ENCODE measurements at regions not wholly inside any gene's neighbourhood (a gene's known extent, or its start where the extent isn't known, plus 50 kb on each side); places are given as distances from the start of the nearest gene placed in this dataset.

DNA sequence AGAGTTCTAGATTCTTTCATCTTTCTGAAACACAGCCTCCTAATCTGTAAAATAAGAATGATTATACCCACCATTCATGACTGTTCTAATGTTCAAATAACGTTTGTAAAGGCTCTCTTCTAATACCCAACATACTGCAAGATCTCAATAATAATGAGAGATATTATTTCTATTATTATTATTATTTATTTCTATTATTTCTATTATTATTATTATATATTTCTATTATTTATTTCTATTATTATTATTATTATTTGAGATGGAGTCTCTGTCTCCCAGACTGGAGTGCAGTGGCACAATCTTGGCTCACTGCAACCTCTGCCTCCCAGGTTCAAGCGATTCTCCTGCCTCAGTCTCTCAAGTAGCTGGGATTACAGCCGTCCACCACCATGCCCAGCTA lies 395.5 kb downstream of the EFNB2 start:
- WGBS, 2 experiments (ENCODE audit: extremely low coverage in 1 of 2, insufficient coverage in 1 of 2, insufficient read length in 1 of 2, insufficient replicate concordance in 2 of 2, low coverage in 1 of 2, low lambda C conversion rate in 2 of 2, missing lambda C conversion rate in 1 of 2) = 88% methylated on average over 3 of the region's 3 CpGs; no CpG with 5 or more reads in 1 of the 2 experiments
- FAIRE-seq = no peak
- TF ChIP-seq MAFK (IDR thresholded peaks at IDR 0.05; ENCODE audit: low read depth, low read length) (no peak), PHF8 (conservative IDR thresholded peaks at IDR 0.05; ENCODE audit: low read depth, low read length) (no peak), SP1 (IDR thresholded peaks at IDR 0.05; ENCODE audit: low read depth, low read length) (no peak), TBP (IDR thresholded peaks at IDR 0.05; ENCODE audit: low read depth, low read length) (no peak), TAF7 (optimal IDR thresholded peaks at IDR 0.05; ENCODE audit: borderline replicate concordance, low read depth, low read length) (no peak), CEBPB (IDR thresholded peaks at IDR 0.05; ENCODE audit: low read depth, low read length) (no peak), GTF2F1 (IDR thresholded peaks at IDR 0.05; ENCODE audit: borderline replicate concordance, low read depth, low read length) (no peak), NRF1 (IDR thresholded peaks at IDR 0.05; ENCODE audit: low read depth, low read length) (no peak), YY1 (IDR thresholded peaks at IDR 0.05; ENCODE audit: low read depth, low read length) (no peak), HDAC6 (IDR thresholded peaks at IDR 0.05; ENCODE audit: low read depth, low read length) (no peak), CHD2 (IDR thresholded peaks at IDR 0.05; ENCODE audit: low read length) (no peak)
- TF ChIP-seq, protein P1, sequence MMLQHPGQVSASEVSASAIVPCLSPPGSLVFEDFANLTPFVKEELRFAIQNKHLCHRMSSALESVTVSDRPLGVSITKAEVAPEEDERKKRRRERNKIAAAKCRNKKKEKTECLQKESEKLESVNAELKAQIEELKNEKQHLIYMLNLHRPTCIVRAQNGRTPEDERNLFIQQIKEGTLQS (IDR thresholded peaks at IDR 0.05; ENCODE audit: insufficient read depth, low read depth, low read length) = no peak
- TF ChIP-seq, protein P2, sequence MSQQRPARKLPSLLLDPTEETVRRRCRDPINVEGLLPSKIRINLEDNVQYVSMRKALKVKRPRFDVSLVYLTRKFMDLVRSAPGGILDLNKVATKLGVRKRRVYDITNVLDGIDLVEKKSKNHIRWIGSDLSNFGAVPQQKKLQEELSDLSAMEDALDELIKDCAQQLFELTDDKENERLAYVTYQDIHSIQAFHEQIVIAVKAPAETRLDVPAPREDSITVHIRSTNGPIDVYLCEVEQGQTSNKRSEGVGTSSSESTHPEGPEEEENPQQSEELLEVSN (IDR thresholded peaks at IDR 0.05) = no peak

More for the DNA sequence above, 395.5 kb downstream of the EFNB2 start:
- H4K5ac ChIP-seq (ENCODE audit: insufficient read length, low read depth, low read length) = no peak overlapping the region
- no peak overlapping the region for H2BK20ac ChIP-seq (ENCODE audit: low read length)
- H3K79me1 ChIP-seq (ENCODE audit: low read depth, low read length) = no peaks in the 10 kb centered on the region
- H3K79me2 ChIP-seq (ENCODE audit: control insufficient read depth in 1 of 2, insufficient read depth in 2 of 2, low read length in 2 of 2) = no peaks in the 10 kb centered on the region
- H3K9me3 ChIP-seq (ENCODE audit: insufficient read depth in 2 of 2, low read depth in 1 of 2, low read length in 1 of 2) = no peaks in the 10 kb centered on the region
- no peak overlapping the region for H2AFZ ChIP-seq (ENCODE audit: low read length)
- ChIA-PET POLR2A (ENCODE audit: partially characterized antibody) (no interaction called here), CTCF (ENCODE audit: partially characterized antibody) (interaction anchor here (0.8 kb wide), 1 partner anchor 30 kb away, joined by 4 read pairs; no protein-coding TSS in a partner anchor)
- no peak overlapping the region for H4K8ac ChIP-seq (ENCODE audit: extremely low read depth, insufficient read depth, low read length)
- no peak overlapping the region for H3K27ac ChIP-seq (ENCODE audit: low read depth, low read length)
- no peak overlapping the region for H2BK120ac ChIP-seq (replicated peaks; ENCODE audit: low read depth, low read length)
- H3K23me2 ChIP-seq (ENCODE audit: low read depth, low read length) = no peaks in the 10 kb centered on the region
- no peak overlapping the region for H2BK12ac ChIP-seq (ENCODE audit: low read depth, low read length)
- no peak for DNase-seq (ENCODE audit: low read depth in 1 of 2, low spot score in 2 of 2)
- no peaks in the 10 kb centered on the region for H3K27me3 ChIP-seq (replicated peaks in 1 of 4; ENCODE audit: control insufficient read depth in 3 of 4, extremely low read depth in 1 of 4, insufficient read depth in 3 of 4, low read length in 3 of 4)
- H3K36me3 ChIP-seq (ENCODE audit: control insufficient read depth in 2 of 4, insufficient read depth in 4 of 4, low read length in 3 of 4) = no peaks in the 10 kb centered on the region
- no peak overlapping the region for H4K91ac ChIP-seq (replicated peaks; ENCODE audit: insufficient read length, low read length)
- no peak overlapping the region for H3K56ac ChIP-seq (replicated peaks; ENCODE audit: insufficient read length, low read depth, low read length)
- no peak overlapping the region for H3K4me3 ChIP-seq (ENCODE audit: extremely low read depth in 1 of 4, insufficient read depth in 2 of 4, low read depth in 3 of 4, low read length in 4 of 4)
- no peak overlapping the region for H2BK5ac ChIP-seq (ENCODE audit: low read depth, low read length)
- H2AK5ac ChIP-seq (ENCODE audit: low read depth, low read length) = no peak overlapping the region
- H3K4me2 ChIP-seq (ENCODE audit: insufficient read depth in 1 of 2, low read depth in 2 of 2, low read length in 2 of 2) = no peak overlapping the region
- no peak overlapping the region for H3K4ac ChIP-seq (replicated peaks; ENCODE audit: insufficient read length, low read depth, low read length)
- no peak overlapping the region for H2BK15ac ChIP-seq (ENCODE audit: low read length)
- H3K9ac ChIP-seq (replicated peaks in 1 of 4; ENCODE audit: extremely low read depth in 1 of 4, low read depth in 3 of 4, low read length in 3 of 4) = no peak overlapping the region
- no peak overlapping the region for H3K18ac ChIP-seq (ENCODE audit: extremely low read depth, low read length)
- no peak overlapping the region for H3K23ac ChIP-seq (ENCODE audit: insufficient read length)
- no peak overlapping the region for H3K14ac ChIP-seq (ENCODE audit: insufficient read length)
- H3K4me1 ChIP-seq (replicated peaks in 1 of 4; ENCODE audit: control insufficient read depth in 3 of 4, insufficient read depth in 4 of 4, low read length in 3 of 4) = peaks cover 0 to 4% (median 1%) of the 10 kb centered on the region in 4 experiments; a peak in 2 of 7 replicates
- H4K20me1 ChIP-seq (replicated peaks in 1 of 2; ENCODE audit: control insufficient read depth in 1 of 2, insufficient read depth in 2 of 2, low read length in 2 of 2) = no peaks in the 10 kb centered on the region
